ENCODE measurements at regions not wholly inside any gene's neighbourhood (a gene's known extent, or its start where the extent isn't known, plus 50 kb on each side); places are given as distances from the start of the nearest gene placed in this dataset.
"Not testable (repeated sequence)": the region's sequence is repeated elsewhere in the genome, so short reads cannot be mapped to it uniquely, and the experiment has no call there.

DNA sequence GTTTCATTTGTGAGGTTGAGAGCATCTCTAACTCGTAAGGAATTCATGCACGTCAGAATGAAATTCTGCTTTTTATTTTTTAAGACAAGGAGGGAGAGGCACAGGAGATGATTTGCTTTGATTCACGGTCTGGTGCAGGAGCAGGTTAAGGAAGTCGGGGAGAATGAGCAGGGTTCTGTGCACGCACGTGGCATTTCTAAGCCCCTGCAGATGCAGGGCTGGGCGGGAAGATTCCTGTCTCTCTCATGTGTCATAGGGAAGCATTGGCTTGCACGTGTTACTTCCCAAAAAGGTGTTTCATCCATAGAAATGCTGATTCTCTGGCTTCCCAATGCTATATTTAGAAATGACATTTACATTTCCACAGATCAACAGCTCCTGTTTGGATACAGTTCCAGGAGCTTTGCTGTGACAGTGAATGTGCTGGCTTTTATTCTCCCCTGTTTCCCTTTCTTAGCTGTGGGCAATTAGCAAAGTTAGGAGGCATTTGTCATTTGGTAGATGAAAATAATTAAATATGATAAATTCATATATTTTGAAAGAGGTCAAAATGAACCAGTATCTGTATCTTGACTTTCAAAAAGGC is 119.7 kb upstream of the ZFP64 start:
- DNase-seq (ENCODE audit: low read depth in 2 of 2) = no peak

DNA sequence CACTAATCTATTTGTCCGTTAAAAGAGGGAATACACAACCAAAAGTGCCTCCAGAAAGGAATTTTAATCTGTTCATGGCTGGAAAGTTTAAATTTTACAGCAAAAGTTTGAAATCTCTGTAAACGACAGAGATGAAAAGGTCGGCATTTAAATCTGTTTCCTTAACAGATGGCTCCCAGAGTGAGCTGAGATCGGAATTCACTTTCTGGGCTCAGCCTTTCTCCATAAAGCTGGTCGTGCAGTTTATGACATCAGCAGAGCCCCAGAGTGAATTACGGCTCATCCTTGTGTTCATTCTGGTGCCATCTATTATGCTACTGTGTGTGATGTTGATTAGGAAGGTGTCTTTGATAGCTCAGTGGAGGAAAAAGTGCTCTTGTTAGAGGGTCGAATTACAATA is 117.6 kb upstream of the ZFP64 start:
- DNase-seq (ENCODE audit: low read depth in 2 of 2) = no peak

DNA sequence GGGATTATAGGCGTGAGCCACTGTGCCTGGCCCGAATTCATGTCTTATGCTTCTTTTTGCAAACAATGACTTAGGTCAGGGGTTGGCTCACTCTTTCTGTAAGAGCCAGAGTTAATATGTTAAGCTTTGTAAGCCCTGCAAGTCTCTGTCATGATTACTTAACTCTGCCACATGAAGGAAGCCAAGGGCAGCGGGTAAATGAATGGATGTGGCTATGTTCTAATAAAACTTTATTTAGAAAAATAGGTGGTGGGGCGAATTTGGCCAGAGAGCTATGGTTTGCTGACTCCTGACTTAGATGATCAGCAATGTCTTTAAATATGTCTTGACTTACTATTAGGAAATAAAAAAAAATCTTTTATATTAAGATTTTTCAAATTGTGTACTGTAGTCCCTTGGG is 114.9 kb upstream of the ZFP64 start:
- no peak for DNase-seq (ENCODE audit: low read depth in 2 of 2)

DNA sequence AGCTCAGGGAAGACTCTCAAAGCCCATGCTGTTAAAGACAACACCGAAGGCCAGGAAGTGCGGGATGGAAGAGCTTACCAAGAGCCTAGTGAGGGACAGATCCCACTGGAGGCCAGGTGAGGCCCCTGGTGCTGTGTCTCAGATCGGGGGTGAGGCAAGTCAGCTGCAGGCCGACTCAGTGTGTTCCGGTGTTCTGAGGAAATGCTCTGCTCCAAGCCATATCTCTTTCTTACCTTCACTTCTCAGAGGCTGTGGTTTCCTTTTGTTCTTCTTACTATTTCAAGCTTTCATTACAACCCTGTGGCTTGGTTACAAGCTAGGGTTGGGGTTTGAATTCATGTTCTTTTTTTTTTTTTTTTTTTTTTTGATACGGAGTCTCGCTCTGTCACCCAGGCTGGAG is 114.3 kb upstream of the ZFP64 start:
- DNase-seq (ENCODE audit: low read depth in 2 of 2) = no peak

DNA sequence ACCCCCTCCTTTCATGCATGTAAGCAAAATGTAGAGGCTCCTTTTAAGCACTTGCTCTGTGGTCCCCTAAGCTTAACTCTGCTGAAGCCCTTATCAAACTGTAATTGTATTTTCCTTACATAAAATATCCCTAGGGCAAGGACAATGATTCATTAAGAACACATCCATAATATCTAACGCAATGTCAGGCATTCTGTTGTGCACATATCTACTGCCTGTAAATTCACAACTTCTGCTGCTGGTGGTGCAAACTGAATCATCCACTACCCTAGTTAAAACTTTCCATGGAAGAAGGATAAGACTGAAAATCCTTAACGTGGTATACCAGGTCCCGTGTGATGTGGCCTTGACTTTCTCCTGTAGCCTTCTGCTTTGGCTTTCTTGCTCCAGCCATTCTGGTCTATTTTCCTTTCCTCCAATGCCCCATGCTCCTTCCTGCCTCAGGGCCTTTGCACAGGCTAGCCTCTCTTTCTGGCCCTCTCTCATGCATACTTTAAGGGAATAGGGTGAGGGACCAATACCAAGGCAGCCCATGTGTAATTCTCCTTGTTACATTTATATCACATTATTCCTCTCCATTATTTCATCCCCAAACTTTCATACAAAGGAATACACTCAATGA is 113.6 kb upstream of the ZFP64 start:
- DNase-seq (ENCODE audit: low read depth in 2 of 2) = no peak

DNA sequence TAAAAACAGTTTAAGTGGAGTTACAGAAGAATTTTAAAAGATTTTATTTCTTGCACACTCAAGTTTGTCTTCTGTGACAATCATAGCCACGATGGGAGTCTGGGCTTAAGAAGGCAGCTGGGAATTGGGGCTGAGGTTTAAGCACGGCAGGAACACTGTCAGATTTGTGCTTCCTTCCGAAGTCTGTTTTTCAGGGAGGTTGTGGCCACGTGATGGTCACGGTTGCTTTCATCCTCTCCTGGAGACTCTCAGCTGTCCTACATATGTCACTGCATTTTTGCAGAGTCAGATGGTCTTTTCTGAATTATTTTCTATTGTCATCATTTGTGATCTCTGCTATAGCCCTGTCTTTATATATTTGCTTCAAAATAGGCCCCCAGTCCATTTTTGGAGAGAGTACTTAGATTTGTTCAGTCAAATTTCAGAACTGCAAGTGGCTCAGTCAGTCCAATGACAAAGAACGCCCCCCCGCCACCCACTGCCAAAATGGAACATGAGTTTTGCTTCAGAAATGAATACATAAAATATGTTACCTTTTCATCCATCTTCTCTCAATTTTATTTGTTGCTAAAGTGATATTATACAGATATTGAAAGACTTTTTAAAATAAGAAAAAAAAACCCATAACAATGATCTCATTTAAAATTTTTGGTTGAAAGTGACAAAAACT is 111.8 kb upstream of the ZFP64 start:
- DNase-seq (ENCODE audit: low read depth in 2 of 2) = no peak

DNA sequence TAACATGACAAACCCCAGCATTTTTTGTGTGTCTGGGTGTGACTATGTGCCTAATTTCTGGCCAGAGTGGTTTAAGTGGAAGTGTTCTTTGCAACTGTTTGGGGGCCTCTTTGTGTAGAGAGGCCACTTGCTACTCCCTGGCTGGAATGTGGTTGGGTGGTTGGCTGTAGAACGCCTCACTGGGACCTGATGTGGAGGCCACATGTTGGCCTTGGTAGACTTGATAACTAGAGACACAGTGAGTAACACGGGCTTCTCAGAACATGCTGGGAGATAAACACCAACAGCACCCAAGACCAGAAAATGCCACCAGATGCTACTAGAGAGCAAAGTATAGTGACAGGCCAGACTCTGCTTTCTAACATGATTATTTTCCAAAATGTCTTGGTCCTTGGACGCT is 111.2 kb upstream of the ZFP64 start:
- no peak for DNase-seq (ENCODE audit: low read depth in 2 of 2)

DNA sequence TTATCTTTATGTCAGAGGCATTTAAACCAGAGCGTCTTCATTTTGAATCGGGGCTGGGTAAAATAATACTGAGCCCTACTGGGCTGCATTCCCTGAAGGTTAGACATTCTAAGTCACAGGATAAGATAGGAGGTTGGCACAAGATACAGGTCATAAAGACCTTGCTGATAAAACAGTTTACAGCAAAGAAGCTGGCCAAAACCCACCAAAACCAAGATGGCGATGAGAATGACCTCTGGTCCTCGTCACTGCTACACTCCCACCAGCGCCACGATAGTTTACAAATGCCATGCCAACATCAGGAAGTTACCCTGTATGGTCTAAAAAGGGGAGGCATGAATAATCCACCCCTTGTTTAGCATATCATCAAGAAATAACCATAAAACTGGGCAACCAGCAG is 110.5 kb upstream of the ZFP64 start:
- not testable (repeated sequence) for DNase-seq (ENCODE audit: low read depth in 2 of 2)

DNA sequence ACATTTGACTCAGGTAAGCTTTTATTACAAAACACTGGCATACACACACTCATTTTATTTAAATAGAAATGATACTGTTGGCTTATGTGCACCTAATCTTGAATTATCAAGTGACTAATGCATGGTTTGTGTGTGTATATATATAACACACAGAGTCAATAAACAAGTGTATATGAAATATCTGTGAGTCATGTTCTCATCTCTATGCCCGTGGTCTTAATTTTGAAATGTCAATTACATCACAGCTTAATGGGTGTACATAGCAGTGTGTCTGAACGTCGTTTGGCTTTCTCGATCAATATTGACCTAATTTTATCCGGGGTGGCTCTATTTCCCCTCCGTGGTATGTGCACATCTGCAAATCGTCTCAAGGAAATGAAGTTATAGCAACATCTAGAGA is 104.0 kb upstream of the ZFP64 start:
- DNase-seq (ENCODE audit: low read depth in 2 of 2) = no peak

DNA sequence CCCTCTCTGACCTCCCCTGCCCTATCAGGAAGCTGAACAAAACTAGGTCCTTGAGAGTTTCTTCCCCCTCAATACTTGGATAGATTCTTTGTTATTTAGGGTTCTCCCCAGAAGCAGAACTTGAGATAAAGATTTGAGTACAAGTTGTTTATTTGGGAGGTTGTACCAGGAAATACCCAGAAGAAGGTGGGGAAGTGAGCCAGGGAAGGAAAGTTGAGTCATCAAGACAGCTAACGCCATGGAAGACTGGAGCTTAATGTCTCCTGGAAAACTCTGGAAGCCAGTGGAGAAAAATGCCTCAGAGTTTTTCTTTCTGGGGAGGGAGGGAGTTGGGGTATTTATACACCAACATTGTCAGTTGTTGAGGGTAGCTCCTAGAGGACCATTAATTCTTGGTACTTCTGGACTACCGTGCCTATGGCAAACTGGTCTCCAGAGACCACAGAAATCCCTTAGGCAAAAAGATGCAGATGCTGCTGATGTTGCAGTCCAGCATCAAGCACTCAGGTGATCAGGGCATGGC is 102.6 kb upstream of the ZFP64 start:
- DNase-seq (ENCODE audit: low read depth in 2 of 2) = no peak

DNA sequence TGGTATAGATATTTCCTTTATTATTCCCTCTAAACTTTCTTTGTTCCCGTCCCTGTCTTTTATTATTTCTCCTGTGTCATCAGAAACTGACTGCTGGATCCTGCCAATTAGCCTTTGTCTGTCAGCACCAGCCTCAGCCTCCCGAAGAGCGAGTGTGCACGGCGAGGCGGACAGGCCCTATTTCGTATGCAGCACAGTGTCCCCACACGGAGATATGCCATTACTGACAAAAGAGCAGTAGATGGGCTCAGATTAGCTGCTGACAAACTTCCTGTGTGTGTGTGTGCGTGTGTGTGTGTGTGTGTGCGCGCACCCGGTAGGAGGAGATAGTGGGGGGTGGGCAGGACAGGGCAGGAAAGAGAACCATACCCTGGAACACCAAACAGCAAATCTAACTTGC is 99.5 kb upstream of the ZFP64 start:
- DNase-seq (ENCODE audit: low read depth in 2 of 2) = no peak

DNA sequence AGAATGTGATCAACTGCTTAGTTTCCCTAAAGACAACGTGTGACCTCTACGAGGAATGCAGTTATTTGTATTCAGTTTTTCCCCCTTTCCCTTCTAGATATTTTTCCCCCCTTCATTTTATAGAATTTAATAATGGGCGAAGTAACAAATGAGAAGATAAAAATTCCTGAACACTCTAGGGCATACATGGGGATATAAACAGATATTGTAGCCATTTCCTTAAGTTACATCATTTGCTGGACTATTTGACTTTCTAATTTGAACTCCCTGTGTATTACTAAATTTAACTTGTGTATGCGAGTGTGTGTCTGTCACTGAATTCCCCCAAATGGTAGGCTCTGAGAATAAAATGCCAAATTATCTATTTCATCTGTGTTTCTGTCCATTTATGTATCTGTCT is 99.0 kb upstream of the ZFP64 start:
- DNase-seq (ENCODE audit: low read depth in 2 of 2) = no peak

DNA sequence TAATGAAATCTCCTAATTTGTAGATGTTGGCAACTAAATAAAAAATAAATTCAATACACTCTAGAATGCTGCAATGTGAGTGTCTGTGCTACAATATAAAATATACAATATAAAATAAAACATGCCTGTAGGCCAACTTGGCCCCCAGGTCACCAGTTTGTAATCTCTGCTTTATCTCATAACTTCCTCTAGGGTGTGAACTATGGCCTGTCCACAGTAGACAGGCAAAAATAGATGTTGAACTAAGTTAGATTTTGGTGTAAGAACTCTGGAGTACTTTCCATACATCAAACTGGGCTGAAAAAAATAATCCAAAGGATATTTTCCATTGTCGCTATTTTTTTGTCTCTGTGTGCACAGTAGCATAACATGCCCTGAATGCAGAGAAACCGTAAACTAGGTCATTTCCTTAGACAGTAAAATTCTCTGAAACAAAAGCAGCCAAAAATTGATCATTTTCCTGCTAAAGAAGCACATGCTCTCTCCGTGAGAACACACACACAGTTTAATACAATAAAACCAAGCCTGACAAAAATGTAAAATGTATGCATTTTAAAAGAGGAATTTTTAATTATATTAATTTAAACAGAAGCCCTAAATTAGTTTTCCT is 98.5 kb upstream of the ZFP64 start:
- DNase-seq (ENCODE audit: low read depth in 2 of 2) = no peak

DNA sequence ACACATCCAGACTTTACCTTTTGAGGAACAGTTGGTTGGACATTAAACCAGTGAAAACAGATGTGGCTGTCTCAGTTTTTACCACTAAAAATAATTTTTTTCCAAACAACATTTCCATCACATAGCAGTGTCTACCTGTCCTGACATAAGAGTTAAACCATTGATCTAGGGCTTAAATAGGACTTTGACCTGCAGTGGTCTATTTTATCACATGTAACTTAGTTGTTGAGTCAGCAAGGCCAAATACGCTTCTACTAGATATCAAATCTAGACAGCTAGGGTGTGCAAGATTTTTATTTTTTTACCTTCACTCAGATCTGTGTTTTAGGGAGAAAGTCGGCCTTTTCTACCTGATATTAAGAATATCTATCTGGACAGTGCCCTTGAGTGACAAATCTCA is 88.8 kb upstream of the ZFP64 start:
- DNase-seq (ENCODE audit: low read depth in 2 of 2) = no peak

DNA sequence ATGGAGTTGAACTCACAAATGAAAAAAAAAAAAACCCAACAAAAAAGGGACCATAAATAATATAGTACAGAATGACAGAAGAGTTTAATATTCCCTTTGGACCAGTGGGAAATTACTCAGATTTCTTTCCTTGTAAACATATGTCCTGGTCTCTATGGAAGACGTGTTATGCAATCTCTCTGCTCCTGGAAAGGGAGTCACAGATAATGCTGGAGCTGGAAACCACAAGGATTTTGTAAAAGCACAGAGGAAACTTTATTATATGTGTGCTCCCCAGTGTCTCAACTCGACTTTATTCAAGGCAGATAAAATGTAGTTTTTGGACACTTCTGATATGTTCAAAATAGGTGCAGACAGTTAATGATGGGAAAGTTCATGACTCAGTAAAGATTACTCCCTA is 88.1 kb upstream of the ZFP64 start:
- no peak for DNase-seq (ENCODE audit: low read depth in 2 of 2)

DNA sequence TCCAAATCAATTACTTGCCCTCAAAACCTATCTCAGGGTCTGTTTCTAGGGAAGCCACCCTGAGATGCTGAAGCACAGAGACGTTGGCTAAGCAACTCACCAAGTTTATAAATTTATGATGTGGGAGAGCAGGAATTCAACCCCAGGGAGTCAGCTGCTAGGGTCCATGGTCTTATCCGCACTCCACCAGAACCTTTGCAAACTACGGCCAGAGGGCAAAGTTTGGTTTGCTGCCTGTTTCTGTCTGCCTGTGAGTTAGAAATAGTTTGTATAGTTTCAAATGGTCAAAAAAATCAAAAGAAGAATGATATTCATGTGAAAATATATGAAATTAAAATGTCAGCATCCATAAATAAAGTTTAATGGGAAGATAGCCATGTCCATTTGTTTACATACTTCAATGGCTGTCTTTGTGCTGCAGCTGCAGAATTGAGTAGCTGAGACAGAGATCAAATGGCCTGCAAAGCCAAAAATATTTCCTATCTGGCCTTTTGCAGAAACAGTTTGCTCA is 83.7 kb upstream of the ZFP64 start:
- no peak for DNase-seq (ENCODE audit: low read depth in 2 of 2)

DNA sequence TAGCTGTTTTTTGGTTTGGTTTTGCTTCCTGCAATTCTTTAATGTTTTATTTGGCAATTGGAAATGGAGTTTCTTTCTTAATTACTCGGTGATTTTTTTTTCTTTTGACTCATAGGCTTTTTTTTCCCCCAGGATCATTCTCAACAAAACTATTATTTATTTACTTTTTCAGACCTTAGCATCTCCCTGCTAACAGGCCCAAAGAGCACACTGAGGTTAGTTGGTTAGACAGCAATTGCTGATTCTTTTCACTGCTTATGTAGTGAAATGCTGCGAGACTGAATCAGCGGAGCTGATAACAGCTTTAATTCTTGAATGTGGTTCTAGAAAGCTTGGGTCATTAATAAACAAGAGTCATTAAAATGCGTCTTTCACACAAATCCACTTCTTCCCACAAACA is 79.1 kb upstream of the ZFP64 start:
- DNase-seq (ENCODE audit: low read depth in 2 of 2) = no peak

DNA sequence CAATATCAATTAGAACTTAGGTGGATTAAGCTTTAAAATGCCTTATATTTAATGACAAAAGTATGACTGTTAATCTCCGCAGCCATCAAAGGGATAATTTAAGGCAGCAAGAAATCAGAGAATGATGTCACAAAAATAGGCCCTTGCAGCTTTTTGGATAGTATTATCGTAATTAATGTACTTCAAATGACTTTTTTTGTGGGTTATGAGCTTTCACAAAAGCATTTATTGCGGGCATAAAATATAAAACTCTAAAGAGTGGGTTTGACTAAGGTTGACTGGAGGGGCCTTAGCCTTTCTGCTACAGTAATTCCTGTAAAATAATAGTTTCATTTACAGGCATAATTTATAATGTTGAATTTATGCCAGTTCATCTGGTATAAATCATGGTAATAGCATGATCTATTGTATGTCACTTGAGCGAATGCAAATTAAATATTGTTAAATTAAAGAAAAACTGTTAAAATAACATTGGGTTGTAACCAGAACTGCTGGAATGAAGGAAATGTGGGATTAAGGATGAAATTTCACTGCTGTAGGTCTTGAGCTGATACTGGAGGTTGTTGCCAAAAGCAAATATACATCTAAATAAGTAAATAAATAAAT is 78.5 kb upstream of the ZFP64 start:
- DNase-seq (ENCODE audit: low read depth in 2 of 2) = no peak

DNA sequence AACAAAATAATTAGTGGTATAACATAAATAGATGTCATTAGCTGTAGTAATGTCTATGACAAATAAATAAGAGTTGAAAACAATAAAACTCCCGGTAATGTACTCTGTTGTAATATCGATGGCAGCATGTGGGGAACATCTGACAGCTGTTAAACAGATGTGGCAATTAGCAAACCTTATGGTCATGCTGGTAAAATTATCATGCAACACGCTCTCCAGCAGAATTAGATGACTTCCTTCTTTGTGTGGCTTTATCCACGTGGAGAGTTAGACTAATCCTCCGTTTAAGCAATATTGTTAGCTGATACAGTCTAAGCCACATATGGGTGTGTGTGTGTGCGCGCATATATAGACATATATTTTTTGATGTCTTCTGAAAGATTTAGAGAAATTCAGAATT is 77.7 kb upstream of the ZFP64 start:
- no peak for DNase-seq (ENCODE audit: low read depth in 2 of 2)

DNA sequence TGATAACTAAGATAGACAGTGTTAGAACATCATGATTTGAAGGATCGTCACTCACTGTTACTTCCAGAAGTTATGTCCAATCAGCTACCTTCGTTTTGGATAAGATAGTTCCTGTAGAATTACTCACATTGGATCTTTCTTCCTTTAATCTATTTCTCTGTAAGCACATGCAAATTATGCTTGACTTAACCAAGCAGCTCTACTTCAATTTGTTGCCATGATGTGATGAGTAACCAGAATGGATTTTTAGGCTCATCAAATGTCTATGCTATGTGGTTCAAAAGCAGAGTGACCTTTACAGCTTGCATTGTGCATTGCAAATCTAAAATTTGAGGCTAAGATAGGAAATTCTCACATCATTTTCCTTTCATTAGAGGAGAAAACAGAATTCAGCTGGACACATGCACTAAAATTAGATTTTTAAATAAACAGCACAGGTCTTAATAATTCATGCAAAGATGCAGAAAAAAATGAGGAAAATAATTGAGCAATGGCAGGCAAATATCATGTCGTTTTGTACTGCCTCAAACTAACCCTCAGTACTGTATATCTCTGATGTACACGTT is 76.7 kb upstream of the ZFP64 start:
- DNase-seq (ENCODE audit: low read depth in 2 of 2) = no peak

DNA sequence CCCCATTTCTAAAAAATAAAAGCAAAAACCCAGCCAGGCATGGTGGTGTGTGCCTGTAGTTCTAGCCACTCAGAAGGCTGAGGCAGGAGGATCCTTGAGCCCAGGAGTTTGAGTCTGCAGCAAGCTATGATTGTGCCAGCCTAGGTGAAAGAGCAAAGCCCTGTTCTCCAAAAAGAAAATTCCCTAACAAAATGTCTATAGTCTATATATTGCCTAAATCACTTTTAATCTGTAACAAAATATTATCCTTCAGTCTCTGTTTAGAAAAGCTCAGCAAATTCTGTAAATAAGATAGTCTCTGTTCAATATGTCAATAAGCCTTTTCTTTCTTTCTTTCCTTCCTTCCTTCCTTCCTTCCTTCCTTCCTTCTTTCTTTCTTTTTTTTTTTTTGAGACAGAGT is 75.8 kb upstream of the ZFP64 start:
- DNase-seq (ENCODE audit: low read depth in 2 of 2) = no peak

DNA sequence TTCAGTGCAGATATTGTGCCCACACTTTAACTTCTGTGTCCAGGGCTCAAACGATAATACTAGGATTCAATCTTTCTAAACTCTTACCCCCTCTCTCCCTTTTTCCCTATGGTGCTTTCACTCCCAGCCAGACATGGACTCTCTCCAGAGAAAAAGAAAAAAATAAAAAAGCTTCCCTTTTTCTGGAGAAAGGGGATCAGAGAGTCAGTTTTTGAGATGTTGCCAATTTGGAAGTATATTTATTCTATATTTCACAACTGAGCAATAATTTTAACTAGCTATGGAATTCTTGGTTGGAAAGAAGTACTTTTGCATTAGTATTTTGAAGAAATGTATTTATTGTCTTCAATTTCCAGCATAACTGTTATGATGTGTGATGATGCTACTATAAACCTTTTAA is 72.2 kb upstream of the ZFP64 start:
- DNase-seq (ENCODE audit: low read depth in 2 of 2) = no peak

All from stimulated activated CD8-positive, alpha-beta memory T cell treated with anti-CD3 and anti-CD28 coated beads, Interleukin-7, amount 100 ng/mL, for 4 hours (primary cell).